Panc1 (cell line): ENCODE measurements at regions not wholly inside any gene's neighbourhood (a gene's known extent, or its start where the extent isn't known, plus 50 kb on each side); places are given as distances from the start of the nearest gene placed in this dataset.

ENCODE experiments used
- ATAC-seq: fragments of 200-7000 bp; cut with Tn5 transposase; 2 replicates; pipeline ENCODE4 v1.9.1; 2020; ENCODE audit warnings: mild to moderate bottlenecking, moderate library complexity
- BruUV-seq: library from RNA; stranded (reverse); fragments of 400-500 nt; replicated peaks from 2 replicates; lab custom pipeline; 2021; lab: Mats Ljungman, UMichigan
- CTCF ChIA-PET: fragments of 300-600 bp; sonication (Branson Sonifier 250); formaldehyde crosslinking; loops from one replicate; lab custom pipeline; 2022; ENCODE audit warnings: antibody characterized with exemption; lab: Charles Lee
- POLR2A ChIA-PET: fragments of 300-600 bp; sonication (Branson Sonifier 250); formaldehyde crosslinking; loops from one replicate; lab custom pipeline; 2022; ENCODE audit warnings: antibody characterized with exemption; lab: Charles Lee
- DNase-seq: peaks from one replicate; pipeline ENCODE4 v3.0.0-alpha.2; 2010; ENCODE audit warnings: low read depth, low spot score
- H3K27ac ChIP-seq: 2 replicates; pipeline ENCODE4 v1.5.1; 2011; ENCODE audit warnings: mild to moderate bottlenecking, low read length, inconsistent platforms
- H3K27me3 ChIP-seq: fragments of 200-500 bp; sonication (Bioruptor generic); 2 replicates; pipeline ENCODE4 v1.6.0; 2014; ENCODE audit warnings: low read length, inconsistent platforms; ENCODE audit not compliant: control insufficient read depth, insufficient read depth
- H3K36me3 ChIP-seq: fragments of 200-500 bp; sonication (Bioruptor generic); 2 replicates; pipeline ENCODE4 v1.5.1; 2014; ENCODE audit warnings: inconsistent platforms, mild to moderate bottlenecking, low read length, moderate library complexity; ENCODE audit not compliant: control insufficient read depth, insufficient read depth
- H3K4me1 ChIP-seq: 2 replicates; pipeline ENCODE4 v1.5.1; 2011; ENCODE audit warnings: inconsistent platforms, mild to moderate bottlenecking, low read length, moderate library complexity; ENCODE audit not compliant: control insufficient read depth, insufficient read depth
- H3K4me3 ChIP-seq, 2 experiments: 2 replicates each; pipeline ENCODE4 v1.5.1; 2011 to 2012; ENCODE audit warnings: low read depth in 2 of 2, low read length in 2 of 2, mild to moderate bottlenecking in 2 of 2, inconsistent platforms in 1 of 2, moderate library complexity in 1 of 2
- H3K9me3 ChIP-seq: fragments of 200-500 bp; sonication (Bioruptor generic); 2 replicates; pipeline ENCODE4 v1.5.1; 2014; ENCODE audit warnings: low read depth, mild to moderate bottlenecking, inconsistent platforms, low read length, moderate library complexity; ENCODE audit not compliant: control insufficient read depth, insufficient read depth
- POLR2AphosphoS5 ChIP-seq: IDR thresholded peaks from 2 replicates; pipeline ENCODE4 v1.6.1; 2012; ENCODE audit warnings: mild to moderate bottlenecking, low read depth, low read length, moderate library complexity
- SIN3A ChIP-seq: IDR thresholded peaks from 2 replicates; pipeline ENCODE4 v1.6.1; 2012; ENCODE audit warnings: low read depth, mild to moderate bottlenecking, low read length, moderate library complexity, borderline replicate concordance; ENCODE audit not compliant: insufficient read depth
- TCF7L2 ChIP-seq: IDR thresholded peaks from 2 replicates; pipeline ENCODE4 v1.6.1; 2011; ENCODE audit warnings: mild to moderate bottlenecking, low read depth, low read length, inconsistent platforms
- in situ Hi-C: cut with HindIII; loops from 2 replicates; pipeline ENCODE4 v1.10.0; 2016; ENCODE audit warnings: low sequenced_read_pairs, low pct_unique_long_range_greater_than_20kb
- intact Hi-C: fragments of 100-400 bp; cut with micrococcal nuclease; formaldehyde crosslinking; loops from one replicate; pipeline ENCODE4 v1.10.0; 2022; ENCODE audit not compliant: unreplicated experiment
- TF ChIP-seq, protein P1 (sequence below), 2 experiments: IDR thresholded peaks; 2 replicates each; pipeline ENCODE4 v1.6.1; 2011 to 2012; ENCODE audit warnings: low read depth in 2 of 2, control low read depth in 1 of 2, low read length in 1 of 2, mild to moderate bottlenecking in 1 of 2, moderate library complexity in 1 of 2; ENCODE audit not compliant: insufficient read depth in 1 of 2
- TF ChIP-seq, protein P2 (sequence below): fragments of 450-650 bp; IDR thresholded peaks from 2 replicates; pipeline ENCODE4 v1.5.1; 2017; ENCODE audit warnings: mild to moderate bottlenecking

DNA sequence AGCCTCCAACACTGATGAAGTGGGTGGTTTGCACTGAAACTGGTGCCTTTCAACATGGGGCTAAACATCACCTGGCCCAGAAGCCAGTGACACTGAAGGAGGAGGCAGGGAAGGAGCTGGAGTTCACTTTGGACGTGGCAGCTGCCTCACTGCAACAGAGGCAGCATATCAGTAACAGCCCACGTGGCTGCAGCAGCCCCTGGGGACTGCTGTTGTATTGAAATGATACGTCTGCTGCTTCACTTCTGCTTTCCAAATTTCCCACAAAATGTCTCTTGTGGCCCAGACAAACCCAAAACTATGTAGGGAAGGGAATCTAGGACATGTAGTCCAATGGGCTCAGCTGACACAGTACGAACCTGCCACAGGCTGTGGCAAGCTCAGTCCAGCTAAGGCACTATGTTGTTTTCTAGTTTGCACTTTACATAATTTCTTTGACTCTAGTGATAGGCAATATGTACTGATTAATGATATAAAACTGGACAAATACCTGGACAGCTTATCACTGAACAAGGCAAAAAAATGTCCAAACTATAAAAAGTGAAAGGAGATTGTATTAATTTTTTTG, 84.7 kb upstream of the RAPGEF2 start:
- no peak for ATAC-seq
- Histone ChIP-seq H3K9me3 (no peaks in the 10 kb centered on the region), H3K27ac (no peak overlapping the region), H3K4me3 (no peak overlapping the region), H3K36me3 (no peaks in the 10 kb centered on the region), H3K27me3 (no peaks in the 10 kb centered on the region), H3K4me1 (no peaks in the 10 kb centered on the region)
- in situ Hi-C loops (no loop called here), intact Hi-C loops (no loop called here)
- no TSS peak for BruUV-seq
- ChIA-PET POLR2A (no interaction called here), CTCF (no interaction called here)
- TF ChIP-seq TCF7L2: no peak
- TF ChIP-seq POLR2AphosphoS5: no peak
- TF ChIP-seq, protein P1, sequence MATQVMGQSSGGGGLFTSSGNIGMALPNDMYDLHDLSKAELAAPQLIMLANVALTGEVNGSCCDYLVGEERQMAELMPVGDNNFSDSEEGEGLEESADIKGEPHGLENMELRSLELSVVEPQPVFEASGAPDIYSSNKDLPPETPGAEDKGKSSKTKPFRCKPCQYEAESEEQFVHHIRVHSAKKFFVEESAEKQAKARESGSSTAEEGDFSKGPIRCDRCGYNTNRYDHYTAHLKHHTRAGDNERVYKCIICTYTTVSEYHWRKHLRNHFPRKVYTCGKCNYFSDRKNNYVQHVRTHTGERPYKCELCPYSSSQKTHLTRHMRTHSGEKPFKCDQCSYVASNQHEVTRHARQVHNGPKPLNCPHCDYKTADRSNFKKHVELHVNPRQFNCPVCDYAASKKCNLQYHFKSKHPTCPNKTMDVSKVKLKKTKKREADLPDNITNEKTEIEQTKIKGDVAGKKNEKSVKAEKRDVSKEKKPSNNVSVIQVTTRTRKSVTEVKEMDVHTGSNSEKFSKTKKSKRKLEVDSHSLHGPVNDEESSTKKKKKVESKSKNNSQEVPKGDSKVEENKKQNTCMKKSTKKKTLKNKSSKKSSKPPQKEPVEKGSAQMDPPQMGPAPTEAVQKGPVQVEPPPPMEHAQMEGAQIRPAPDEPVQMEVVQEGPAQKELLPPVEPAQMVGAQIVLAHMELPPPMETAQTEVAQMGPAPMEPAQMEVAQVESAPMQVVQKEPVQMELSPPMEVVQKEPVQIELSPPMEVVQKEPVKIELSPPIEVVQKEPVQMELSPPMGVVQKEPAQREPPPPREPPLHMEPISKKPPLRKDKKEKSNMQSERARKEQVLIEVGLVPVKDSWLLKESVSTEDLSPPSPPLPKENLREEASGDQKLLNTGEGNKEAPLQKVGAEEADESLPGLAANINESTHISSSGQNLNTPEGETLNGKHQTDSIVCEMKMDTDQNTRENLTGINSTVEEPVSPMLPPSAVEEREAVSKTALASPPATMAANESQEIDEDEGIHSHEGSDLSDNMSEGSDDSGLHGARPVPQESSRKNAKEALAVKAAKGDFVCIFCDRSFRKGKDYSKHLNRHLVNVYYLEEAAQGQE (IDR thresholded peaks at IDR 0.05; ENCODE audit: insufficient read depth in 1 of 2, low read depth in 2 of 2, low read length in 1 of 2): no peak
- no peak for TF ChIP-seq SIN3A
- DNase-seq: no peak

DNA sequence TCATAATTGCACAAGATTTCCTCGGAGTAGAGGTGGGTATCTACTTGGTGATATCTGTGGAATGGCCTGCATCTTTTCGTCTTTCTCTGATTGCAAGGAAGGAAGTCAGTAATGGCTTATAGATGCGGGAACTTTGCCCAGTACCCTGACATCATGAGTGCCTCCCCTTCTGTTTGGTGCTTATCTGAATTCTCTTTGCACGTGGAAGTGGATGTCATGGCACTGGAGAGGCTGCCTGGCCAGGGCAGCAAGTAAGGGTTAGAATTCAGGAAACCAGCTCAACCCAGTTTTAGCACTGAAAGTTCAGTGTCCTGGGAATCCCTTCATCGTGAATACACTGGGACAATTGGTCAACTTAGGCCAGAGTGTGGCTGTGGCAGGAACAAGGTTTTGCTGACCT, 83.5 kb upstream of the RAPGEF2 start:
- intact Hi-C loops (no loop called here), in situ Hi-C loops (no loop called here)
- DNase-seq (no peak), ATAC-seq (no peak)
- Histone ChIP-seq H3K4me1 (no peaks in the 10 kb centered on the region), H3K27ac (no peak overlapping the region), H3K9me3 (no peaks in the 10 kb centered on the region), H3K27me3 (no peaks in the 10 kb centered on the region), H3K4me3 (no peak overlapping the region), H3K36me3 (no peaks in the 10 kb centered on the region)
- BruUV-seq: no TSS peak
- POLR2A ChIA-PET: no interaction called here
- CTCF ChIA-PET: no interaction called here
- no peak for TF ChIP-seq SIN3A
- TF ChIP-seq, protein P1 (IDR thresholded peaks at IDR 0.05; ENCODE audit: insufficient read depth in 1 of 2, low read depth in 2 of 2, low read length in 1 of 2): no peak
- TF ChIP-seq, protein P2, sequence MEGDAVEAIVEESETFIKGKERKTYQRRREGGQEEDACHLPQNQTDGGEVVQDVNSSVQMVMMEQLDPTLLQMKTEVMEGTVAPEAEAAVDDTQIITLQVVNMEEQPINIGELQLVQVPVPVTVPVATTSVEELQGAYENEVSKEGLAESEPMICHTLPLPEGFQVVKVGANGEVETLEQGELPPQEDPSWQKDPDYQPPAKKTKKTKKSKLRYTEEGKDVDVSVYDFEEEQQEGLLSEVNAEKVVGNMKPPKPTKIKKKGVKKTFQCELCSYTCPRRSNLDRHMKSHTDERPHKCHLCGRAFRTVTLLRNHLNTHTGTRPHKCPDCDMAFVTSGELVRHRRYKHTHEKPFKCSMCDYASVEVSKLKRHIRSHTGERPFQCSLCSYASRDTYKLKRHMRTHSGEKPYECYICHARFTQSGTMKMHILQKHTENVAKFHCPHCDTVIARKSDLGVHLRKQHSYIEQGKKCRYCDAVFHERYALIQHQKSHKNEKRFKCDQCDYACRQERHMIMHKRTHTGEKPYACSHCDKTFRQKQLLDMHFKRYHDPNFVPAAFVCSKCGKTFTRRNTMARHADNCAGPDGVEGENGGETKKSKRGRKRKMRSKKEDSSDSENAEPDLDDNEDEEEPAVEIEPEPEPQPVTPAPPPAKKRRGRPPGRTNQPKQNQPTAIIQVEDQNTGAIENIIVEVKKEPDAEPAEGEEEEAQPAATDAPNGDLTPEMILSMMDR: no peak
- TF ChIP-seq POLR2AphosphoS5: no peak
- TF ChIP-seq TCF7L2: no peak
